Daoy (cell line): ENCODE measurements at regions not wholly inside any gene's neighbourhood (a gene's known extent, or its start where the extent isn't known, plus 50 kb on each side); places are given as distances from the start of the nearest gene placed in this dataset.
A peak's percentile ranks its signal among the peaks of the same experiment; 100 is the strongest.

ENCODE experiments used
- DNase-seq: peaks from one replicate; pipeline ENCODE4 v3.0.0-alpha.2; 2015; ENCODE audit warnings: low read depth

GRCh38 chr2:118197011-118197675 is 108.9 kb downstream of the INSIG2 start:
- peak; percentile 39 for DNase-seq

GRCh38 chr2:118190474-118190873 is 102.2 kb downstream of the INSIG2 start:
- no peak for DNase-seq

- DNase-seq = no peak
These were observed 98.6 kb downstream of the INSIG2 start for GRCh38 chr2:118186858-118187254.

GRCh38 chr2:118186110-118186857 is 98.0 kb downstream of the INSIG2 start:
- DNase-seq = peak; percentile 90

GRCh38 chr2:118185210-118186109 is 97.2 kb downstream of the INSIG2 start:
- peak; percentile 66 for DNase-seq

- no peak for DNase-seq
These were observed 95.1 kb downstream of the INSIG2 start for GRCh38 chr2:118183381-118183780.

GRCh38 chr2:118179445-118179844 is 91.2 kb downstream of the INSIG2 start:
- no peak for DNase-seq

- DNase-seq = no peak
These were observed 89.6 kb downstream of the INSIG2 start for GRCh38 chr2:118177884-118178283.

GRCh38 chr2:118177318-118177717 is 89.0 kb downstream of the INSIG2 start:
- no peak for DNase-seq

- DNase-seq = no peak
These were observed 88.3 kb downstream of the INSIG2 start for GRCh38 chr2:118176601-118177000.

- DNase-seq = no peak
These were observed 83.3 kb downstream of the INSIG2 start for GRCh38 chr2:118171546-118171945.

- peak; percentile 25 for DNase-seq
These were observed 81.2 kb downstream of the INSIG2 start for GRCh38 chr2:118169359-118170005.

GRCh38 chr2:118168615-118169014 is 80.3 kb downstream of the INSIG2 start:
- DNase-seq = peak; percentile 24

GRCh38 chr2:118167026-118167425 is 78.8 kb downstream of the INSIG2 start:
- DNase-seq = no peak

- DNase-seq = no peak
These were observed 78.0 kb downstream of the INSIG2 start for GRCh38 chr2:118166242-118166641.

- no peak for DNase-seq
These were observed 77.3 kb downstream of the INSIG2 start for GRCh38 chr2:118165595-118165994.
